ENCODE measurements at regions not wholly inside any gene's neighbourhood (a gene's known extent, or its start where the extent isn't known, plus 50 kb on each side); places are given as distances from the start of the nearest gene placed in this dataset.

DNA sequence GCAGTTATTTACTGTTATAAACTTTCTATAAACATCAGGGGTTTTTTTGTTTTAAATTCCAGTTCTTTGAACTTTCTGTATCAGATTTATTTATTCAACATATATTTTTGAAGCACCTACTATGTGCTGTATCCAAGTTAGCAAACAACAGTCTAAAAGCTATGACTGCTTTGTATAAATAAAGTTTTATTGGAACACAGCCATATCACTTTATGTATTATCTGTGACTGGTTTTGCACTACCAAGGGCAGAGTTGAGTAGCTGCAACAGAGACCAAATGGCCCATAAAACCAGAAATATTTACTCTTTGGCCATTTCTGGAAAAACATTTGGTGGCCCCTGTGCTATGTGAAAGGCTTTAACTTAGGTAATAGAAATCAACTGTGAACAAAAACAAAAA lies 110.2 kb upstream of the ERCC4 start:
- TF ChIP-seq, protein P1, sequence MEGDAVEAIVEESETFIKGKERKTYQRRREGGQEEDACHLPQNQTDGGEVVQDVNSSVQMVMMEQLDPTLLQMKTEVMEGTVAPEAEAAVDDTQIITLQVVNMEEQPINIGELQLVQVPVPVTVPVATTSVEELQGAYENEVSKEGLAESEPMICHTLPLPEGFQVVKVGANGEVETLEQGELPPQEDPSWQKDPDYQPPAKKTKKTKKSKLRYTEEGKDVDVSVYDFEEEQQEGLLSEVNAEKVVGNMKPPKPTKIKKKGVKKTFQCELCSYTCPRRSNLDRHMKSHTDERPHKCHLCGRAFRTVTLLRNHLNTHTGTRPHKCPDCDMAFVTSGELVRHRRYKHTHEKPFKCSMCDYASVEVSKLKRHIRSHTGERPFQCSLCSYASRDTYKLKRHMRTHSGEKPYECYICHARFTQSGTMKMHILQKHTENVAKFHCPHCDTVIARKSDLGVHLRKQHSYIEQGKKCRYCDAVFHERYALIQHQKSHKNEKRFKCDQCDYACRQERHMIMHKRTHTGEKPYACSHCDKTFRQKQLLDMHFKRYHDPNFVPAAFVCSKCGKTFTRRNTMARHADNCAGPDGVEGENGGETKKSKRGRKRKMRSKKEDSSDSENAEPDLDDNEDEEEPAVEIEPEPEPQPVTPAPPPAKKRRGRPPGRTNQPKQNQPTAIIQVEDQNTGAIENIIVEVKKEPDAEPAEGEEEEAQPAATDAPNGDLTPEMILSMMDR (IDR thresholded peaks at IDR 0.05; ENCODE audit: control insufficient read depth, extremely low read depth, insufficient read depth): no peak
- no peak overlapping the region for H3K4me3 ChIP-seq (ENCODE audit: low read depth, low read length)
- DNase-seq (ENCODE audit: low read depth): no peak

DNA sequence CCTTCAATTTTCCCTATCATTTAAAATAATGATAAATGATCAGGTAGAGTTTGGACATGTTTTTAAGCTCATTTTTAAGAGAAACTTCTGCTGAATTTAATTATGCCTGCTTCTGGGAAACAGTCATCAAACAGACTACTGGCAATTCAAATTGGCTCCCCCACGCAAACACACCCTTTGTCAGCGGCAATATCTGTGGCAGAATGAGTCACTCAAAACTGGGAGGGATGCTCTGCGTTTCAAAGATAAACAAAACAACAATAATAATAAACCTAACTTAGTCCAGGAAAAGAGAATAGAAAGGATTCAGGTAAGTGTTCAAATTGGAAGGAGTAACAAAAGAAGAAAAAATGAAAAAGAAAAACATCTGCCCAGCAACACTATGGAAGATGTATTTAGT lies 108.1 kb upstream of the ERCC4 start:
- H3K4me3 ChIP-seq (ENCODE audit: low read depth, low read length): no peak overlapping the region
- TF ChIP-seq, protein P1 (IDR thresholded peaks at IDR 0.05; ENCODE audit: control insufficient read depth, extremely low read depth, insufficient read depth): no peak
- no peak for DNase-seq (ENCODE audit: low read depth)

DNA sequence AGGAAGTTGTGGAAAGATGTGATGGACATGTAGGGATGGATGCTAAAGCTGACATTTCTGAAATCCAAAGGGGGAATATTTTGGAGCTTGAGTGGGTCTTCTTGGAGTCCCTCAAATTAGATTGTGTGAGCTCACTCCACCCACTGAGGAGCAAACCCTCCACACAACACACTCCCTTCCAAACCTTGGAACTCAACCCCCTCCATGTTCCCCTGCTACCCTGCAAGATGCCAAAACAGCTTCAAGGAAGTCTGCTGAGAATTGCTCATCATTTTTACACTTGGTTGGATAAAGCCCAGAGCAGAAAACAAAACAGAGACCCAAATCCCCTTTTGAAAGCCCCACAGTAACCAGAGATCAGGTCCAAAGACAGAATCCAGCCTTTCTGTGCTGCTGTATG lies 103.3 kb upstream of the ERCC4 start:
- H3K4me3 ChIP-seq (ENCODE audit: low read depth, low read length): no peak overlapping the region
- DNase-seq (ENCODE audit: low read depth): no peak
- TF ChIP-seq, protein P1 (IDR thresholded peaks at IDR 0.05; ENCODE audit: control insufficient read depth, extremely low read depth, insufficient read depth): no peak

DNA sequence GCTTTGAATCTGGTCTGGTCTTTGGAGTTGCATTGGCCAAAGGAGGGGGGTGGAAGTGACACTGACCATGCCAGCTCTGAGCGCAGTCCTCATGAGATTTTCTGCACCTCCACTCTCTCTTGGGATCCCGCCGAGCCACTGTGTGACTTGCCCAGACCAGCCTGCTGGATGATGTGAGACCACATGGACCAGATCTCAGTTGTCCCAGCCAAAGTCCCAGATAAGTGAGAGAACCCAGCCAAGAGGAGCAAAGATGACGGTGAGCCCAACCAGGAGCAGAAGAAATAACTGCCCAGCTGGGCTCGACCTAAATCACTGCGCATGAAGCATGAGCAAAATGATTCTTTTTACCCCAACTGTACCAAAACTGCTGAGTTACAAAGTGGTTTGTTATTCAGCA lies 96.5 kb upstream of the ERCC4 start:
- TF ChIP-seq, protein P1 (IDR thresholded peaks at IDR 0.05; ENCODE audit: control insufficient read depth, extremely low read depth, insufficient read depth): no peak
- DNase-seq (ENCODE audit: low read depth): no peak
- H3K4me3 ChIP-seq (ENCODE audit: low read depth, low read length): no peak overlapping the region

DNA sequence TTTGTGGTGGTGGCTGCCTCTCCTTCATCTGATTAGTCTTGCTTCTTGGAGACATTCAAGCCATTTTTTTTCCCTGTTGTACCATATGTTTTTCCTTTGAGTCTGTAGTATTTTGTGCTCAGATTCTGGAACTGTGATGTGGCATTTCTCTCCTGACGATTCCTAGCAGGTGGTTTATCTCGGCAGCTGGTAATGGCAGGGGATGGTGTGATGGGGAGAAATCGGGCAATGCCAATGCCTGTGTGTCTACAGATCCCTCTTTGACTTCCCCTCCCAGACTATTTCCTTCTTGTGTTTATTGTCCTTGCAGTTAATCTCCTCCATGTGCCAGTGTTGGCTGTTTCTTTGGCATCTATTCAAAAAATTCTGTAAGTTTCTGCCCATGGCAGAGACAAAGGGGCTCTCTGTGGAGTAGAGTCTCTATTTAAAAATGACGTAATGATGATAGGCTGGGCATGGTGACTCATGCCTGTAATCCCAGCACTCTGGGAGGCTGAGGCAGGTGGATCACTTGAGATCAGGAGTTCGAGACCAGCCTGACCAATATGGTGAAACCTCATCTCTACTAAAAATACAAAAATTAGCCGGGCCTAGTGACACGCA lies 90.2 kb upstream of the ERCC4 start:
- TF ChIP-seq, protein P1 (IDR thresholded peaks at IDR 0.05; ENCODE audit: control insufficient read depth, extremely low read depth, insufficient read depth): no peak
- no peak overlapping the region for H3K4me3 ChIP-seq (ENCODE audit: low read depth, low read length)

DNA sequence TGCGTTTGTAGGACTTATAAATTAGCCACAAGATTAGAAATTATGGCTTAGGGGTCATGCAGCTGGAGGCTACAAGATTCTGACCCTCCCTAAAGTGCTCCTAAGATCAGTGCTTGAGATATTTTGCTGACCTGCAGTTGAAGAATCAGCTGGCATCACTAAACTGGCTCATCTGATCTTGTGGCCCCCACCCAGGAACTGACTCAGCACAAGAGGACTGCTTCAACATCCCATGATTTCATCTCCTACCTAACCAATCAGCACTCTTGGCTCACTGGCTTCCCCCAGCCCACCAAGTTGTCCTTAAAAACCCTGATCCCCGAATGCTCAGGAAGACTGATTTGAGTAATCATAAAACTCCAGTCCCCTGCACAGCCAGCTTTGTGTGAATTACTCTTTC lies 86.4 kb upstream of the ERCC4 start:
- no peak for DNase-seq (ENCODE audit: low read depth)
- TF ChIP-seq, protein P1 (IDR thresholded peaks at IDR 0.05; ENCODE audit: control insufficient read depth, extremely low read depth, insufficient read depth): no peak

More for the DNA sequence above, 90.2 kb upstream of the ERCC4 start:
- no peak for DNase-seq (ENCODE audit: low read depth)

DNA sequence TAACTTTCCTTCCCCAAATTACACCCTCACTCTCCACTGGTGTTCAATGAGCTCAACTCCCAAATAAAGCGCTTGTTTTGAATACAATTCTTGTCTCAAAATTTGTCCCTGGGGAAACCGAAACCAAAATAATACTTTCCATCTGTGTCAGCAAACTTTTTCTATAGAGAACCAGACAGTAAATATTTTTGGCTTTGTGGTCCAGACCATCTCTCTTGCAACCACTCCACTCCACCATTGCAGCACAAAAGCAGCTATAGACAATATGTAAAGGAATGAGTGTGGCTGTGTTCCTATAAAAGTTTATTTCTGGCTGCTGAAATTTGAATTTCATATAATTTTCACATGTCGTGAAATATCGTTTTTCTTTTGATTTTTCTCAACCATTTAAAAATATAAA lies 84.6 kb upstream of the ERCC4 start:
- DNase-seq (ENCODE audit: low read depth): no peak
- H3K4me3 ChIP-seq (ENCODE audit: low read depth, low read length): no peak overlapping the region
- TF ChIP-seq, protein P1 (IDR thresholded peaks at IDR 0.05; ENCODE audit: control insufficient read depth, extremely low read depth, insufficient read depth): no peak

More for the DNA sequence above, 86.4 kb upstream of the ERCC4 start:
- no peak overlapping the region for H3K4me3 ChIP-seq (ENCODE audit: low read depth, low read length)
